NCI-H2081 (cell line): ENCODE measurements at regions not wholly inside any gene's neighbourhood (a gene's known extent, or its start where the extent isn't known, plus 50 kb on each side); places are given as distances from the start of the nearest gene placed in this dataset.
A peak's percentile ranks its signal among the peaks of the same experiment; 100 is the strongest.

ENCODE experiments used
- DNase-seq, 2 experiments: peaks; one replicate each; lab custom pipeline; 2025; lab: John Stamatoyannopoulos, UW

- DNase-seq, result no peak
Measured at GRCh38 chr3:177599326-177599725, 402.0 kb upstream of the TBL1XR1 start.

DNA sequence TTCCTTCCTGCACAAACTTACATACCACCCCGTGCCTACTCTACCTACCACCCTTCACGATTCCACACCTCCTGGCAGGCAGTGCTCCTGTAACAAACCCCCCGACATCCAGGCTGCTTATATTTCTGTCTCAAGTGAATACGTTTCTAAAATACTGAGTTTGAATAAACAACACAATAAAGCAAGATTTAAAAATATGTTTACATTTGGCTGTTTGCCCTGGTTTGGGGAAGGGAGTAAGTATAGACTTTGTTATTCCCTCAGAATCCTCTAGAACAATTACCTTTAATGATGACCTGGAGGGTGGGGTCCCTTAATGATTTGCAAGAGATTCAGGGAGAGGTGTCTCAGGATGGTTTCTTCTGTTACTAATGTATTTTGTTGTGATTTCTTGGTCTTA lies 402.6 kb upstream of the TBL1XR1 start:
- no peak for DNase-seq

DNA sequence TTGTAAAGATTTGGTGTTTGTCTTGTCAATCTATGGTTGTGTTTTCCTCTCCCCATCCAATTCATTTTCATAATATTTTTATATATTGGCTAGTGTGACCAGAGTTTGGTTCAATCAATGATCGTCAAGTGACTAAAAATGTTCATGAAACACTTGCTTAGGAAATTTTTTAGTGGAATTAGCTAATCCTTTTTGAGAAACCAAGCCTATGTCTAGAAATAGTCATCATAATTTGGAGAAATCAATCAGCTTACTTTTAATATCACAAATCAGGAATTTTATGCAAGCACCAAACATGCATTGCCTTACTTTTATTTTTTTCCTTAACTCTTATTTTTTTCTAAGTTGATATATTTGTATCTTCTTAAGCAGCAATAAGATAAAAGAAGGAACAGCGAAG lies 403.1 kb upstream of the TBL1XR1 start:
- no peak for DNase-seq

GRCh38 chr3:177601152-177601551 lies 403.9 kb upstream of the TBL1XR1 start:
- DNase-seq, result no peak

DNA sequence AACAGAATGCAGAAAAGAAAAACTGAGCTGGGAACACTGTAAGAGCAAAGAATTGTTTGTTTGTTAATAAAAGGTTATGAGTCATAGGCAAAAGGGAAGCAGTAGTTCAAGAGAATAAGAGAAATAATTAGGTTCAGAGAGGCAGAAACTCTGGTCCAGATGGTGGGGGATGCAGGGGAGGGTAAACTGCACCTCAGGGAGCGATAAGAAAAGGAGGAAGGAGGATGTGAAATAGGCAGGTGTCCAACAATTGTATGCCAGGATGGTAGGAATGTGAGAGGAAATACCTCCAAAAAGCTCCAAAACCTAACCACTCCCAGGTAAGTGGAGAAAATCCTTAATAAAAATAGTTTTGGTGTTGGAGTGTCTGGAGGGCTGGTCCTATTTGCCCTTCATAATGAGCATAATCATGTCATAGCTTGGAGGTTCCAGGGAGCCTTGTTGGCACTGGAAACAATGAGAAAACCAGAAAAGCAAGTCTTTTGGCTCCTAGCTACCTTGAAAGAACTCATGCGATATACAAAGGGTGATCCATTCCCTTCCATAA lies 405.4 kb upstream of the TBL1XR1 start:
- DNase-seq, result peak; percentile 66 to 67

- no peak for DNase-seq
Measured at GRCh38 chr3:177603148-177603603, 405.9 kb upstream of the TBL1XR1 start.

DNA sequence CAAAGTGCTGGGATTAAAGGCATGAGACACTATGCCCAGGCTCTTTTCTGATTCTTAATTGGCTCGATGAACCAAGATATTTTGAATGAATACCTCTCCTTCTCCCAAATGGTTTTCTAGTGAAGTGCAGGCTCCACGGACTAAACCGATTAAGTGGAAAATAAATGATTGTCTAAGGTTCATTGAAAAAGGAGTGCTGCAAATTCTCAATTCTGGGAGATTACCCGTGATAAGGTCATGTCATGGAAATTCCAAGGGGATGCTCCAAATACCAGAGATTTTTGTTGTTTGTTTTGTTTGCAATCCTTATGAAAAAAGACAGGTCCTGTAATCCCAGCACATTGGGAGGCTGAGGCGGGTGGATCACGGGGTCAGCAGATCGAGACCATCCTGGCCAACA lies 406.9 kb upstream of the TBL1XR1 start:
- no peak for DNase-seq

GRCh38 chr3:177606891-177607290 lies 409.6 kb upstream of the TBL1XR1 start:
- DNase-seq, result peak; percentile 24 to 74

- peak; percentile 66 to 86 for DNase-seq
Measured at GRCh38 chr3:177607589-177607988, 410.3 kb upstream of the TBL1XR1 start.

DNA sequence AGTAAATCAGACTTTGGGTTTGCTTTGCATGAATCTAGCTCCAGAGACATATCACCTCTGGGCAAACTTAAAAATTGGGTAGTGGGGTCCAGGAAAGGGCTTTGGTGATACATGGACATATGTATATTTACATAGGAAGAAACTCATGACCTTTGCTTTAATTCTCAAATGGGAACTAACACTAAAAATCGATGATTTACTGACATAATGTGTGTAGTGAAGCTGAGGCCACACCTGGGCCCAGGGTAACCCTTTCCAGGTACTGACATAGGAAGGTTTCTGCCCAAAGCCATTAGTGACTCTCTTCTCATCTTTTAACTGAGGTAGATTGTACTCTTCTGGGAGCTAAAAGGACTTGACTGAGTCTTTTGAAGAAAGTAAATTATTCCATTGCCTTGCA lies 411.2 kb upstream of the TBL1XR1 start:
- no peak for DNase-seq

DNA sequence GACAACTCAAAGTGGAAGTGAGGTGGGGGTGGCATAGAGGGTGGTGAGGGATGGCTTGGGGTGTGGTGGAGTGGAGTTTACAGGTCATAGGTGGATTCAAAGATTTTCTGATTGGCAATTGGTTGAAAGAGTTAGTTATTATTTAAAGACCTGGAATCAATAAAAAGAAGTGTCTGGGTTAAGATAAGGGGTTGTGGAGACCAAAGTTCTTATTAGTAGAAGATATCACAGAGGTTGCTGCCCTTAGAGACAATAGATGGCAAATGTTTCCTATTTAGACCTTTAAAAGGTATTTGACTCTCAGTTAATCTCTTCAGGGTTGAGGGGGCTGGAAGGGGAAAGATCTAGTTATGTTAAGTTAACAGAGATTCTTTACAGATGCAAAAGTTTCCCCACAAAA lies 412.3 kb upstream of the TBL1XR1 start:
- DNase-seq, result no peak

DNA sequence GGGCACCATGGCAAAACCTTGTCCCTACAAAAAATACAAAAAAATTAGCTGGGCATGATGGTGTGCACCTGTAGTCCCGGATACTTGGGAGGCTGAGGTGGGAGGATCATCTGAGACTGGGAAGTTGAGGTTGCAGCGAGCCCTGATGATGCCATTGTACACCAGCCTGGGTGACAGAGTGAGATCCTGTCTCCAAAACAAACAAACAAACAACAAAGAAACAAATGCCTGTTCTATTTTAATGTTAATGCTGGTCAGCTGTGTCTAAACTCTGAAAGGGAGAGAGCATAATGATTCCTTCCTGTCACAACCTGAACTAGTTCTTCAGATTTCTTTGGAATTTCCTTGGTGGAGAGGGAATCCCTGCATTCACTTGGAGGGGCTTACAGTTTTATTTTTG lies 413.0 kb upstream of the TBL1XR1 start:
- DNase-seq, result no peak

GRCh38 chr3:177610686-177611633 lies 413.7 kb upstream of the TBL1XR1 start:
- peak; percentile 95 to 98 for DNase-seq

- no peak for DNase-seq
Measured at GRCh38 chr3:177611752-177612334, 414.6 kb upstream of the TBL1XR1 start.

- DNase-seq, result no peak
Measured at GRCh38 chr3:177613901-177614300, 416.6 kb upstream of the TBL1XR1 start.

- peak; percentile 85 to 95 for DNase-seq
Measured at GRCh38 chr3:177615015-177615414, 417.7 kb upstream of the TBL1XR1 start.

- DNase-seq, result no peak
Measured at GRCh38 chr3:177618873-177619733, 421.8 kb upstream of the TBL1XR1 start.

DNA sequence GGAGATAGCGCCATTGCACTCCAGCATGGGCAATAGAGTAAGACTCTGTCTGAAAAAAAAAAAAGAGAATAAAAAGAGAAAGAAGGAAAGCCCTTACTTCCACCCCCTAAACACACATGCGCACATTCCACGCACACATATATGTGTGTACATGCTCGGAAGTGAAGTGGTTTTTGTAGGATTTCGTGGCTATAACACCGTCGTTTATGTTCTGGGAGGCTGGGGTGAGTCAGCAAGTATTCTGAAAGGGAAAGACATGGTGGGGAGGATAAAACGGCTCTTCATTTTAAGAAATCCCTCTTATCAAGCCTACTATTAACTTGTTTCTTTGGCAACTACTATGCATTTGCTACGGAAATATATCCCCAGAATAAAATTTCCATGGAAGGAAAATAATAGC lies 422.8 kb upstream of the TBL1XR1 start:
- no peak for DNase-seq

DNA sequence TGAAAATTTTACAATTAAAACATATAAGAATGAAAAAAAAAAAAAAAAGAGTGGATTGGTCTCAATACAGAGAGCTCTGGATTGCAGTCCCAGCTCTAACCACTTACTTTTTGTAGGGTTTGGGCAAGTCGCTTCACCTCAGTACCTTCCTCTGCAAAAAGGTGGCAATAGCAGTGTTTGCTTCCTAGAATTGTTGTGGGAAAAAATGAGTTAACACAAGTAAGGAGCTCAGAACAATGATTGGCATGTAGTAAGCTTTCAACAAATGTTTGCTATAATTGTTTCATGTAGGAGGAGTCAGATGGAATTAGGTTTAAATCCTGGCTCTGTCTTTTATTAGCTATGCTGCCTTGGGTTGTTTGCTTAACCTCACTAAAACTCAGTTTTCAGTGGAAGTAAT lies 425.2 kb upstream of the TBL1XR1 start:
- no peak for DNase-seq

DNA sequence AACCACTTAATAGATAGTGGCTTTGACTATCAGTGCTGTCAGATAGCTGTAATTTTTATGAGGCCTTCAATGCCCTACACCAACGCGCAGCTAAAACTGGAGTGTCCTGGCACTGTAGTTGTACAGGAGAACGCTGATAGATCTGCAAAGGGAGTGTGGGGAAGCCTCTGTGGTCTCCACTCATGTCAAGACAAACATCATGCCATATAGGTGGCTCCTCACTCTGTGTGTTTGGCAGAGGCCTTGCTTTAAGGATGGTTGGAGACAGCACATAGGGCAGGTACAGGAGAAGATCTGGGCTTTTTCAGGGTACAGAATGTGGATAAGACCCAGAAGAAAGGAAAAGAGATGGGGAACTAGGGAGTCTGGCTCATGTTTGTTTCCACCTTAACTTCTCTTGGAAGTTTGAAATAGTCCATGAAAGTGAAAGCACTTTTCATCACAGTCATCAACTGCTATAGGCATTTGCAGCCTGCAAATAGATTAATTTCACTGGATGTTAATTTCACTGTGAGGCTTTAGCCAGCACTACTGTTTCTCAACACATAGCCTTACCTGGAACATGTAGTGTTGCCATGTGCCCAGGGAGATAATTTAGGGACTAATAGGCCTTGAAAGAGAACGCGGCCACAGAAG lies 425.8 kb upstream of the TBL1XR1 start:
- DNase-seq, result no peak
